HG03565 (cell line): ENCODE measurements at regions not wholly inside any gene's neighbourhood (a gene's known extent, or its start where the extent isn't known, plus 50 kb on each side); places are given as distances from the start of the nearest gene placed in this dataset.
"Not testable (repeated sequence)": the region's sequence is repeated elsewhere in the genome, so short reads cannot be mapped to it uniquely, and the experiment has no call there.

Source experiments
- ATAC-seq: cut with Tn5 transposase; IDR thresholded peaks from one replicate; pipeline ENCODE4 v1.9.1; 2021; ENCODE audit warnings: mild to moderate bottlenecking, moderate library complexity; ENCODE audit not compliant: unreplicated experiment

DNA sequence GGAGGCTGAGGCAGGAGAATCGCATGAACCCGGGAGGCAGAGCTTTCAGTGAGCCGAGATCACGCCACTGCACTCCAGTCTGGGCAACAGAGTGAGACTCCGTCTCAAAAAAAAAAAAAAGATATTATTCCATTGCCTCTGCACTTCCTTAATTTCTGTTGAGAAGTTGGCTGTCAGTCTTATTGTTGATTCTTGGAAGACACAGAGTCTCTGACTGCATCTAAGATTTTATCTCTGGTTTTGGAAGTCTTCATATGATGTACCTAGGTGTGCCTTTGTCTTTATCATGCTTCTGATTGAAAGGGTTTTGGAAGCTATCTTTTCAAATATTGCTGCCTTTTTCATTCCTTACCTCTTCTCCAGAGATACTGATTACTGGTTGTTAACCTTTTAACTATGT, 160.4 kb downstream of the NPIPB11 start:
- ATAC-seq = not testable (repeated sequence)

DNA sequence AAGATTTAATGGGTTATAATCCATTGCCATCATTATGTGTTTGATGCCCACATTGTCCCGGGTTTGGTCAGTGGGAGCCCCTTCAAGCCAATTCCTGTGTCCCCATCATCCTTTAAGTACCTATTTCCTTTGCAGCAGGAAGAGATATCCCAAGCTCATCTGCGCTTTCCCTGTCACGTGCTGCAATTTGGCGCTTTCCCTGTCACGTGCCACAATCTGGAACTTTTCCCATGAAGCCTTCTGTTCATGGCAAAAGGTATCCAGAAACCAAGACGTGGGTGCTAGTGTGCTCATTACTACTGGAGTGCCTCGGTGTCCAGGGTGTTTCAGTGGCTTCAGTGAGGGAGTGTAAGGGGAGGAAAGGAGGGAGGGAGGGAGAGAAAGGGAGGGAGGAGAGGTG, 168.5 kb downstream of the NPIPB11 start:
- ATAC-seq = no peak

DNA sequence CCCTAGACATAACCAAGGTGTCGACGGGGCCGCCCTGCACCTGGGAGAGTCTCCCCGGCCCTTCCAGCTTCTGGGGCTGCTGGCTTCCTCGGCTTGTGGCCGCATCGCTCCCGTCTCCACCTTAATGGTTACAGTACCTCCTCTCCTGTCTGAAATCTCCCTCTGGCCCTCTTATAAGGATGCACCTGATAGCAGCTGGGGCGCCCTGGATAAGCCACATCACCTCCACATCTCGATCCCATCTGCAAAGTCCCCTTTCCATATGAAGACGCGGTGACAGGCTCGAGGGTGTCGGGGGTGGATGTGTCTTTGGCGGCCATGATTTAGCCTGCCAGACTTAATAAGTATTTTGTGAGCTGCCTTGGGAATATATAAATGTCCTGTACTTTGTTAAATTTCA, 169.0 kb downstream of the NPIPB11 start:
- ATAC-seq = not testable (repeated sequence)

DNA sequence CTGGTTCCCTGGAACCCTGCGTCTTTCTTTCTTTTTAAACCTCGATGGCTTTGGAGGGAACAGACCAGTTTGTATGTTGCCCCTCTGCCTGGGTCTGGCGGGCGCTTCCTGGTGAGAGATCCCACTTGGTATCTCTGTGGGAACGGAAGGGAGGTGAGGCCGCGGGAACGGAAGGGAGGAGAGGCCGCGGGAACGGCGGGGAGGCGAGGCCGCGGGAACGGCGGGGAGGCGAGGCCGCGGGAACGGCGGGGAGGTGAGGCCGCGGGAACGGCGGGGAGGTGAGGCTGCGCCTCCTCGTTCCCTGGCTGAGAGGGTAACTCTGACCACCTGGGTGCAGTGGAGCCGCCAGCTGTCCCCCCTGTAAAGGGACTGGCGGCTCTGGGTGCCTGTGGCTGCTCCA, 169.5 kb downstream of the NPIPB11 start:
- ATAC-seq = not testable (repeated sequence)

DNA sequence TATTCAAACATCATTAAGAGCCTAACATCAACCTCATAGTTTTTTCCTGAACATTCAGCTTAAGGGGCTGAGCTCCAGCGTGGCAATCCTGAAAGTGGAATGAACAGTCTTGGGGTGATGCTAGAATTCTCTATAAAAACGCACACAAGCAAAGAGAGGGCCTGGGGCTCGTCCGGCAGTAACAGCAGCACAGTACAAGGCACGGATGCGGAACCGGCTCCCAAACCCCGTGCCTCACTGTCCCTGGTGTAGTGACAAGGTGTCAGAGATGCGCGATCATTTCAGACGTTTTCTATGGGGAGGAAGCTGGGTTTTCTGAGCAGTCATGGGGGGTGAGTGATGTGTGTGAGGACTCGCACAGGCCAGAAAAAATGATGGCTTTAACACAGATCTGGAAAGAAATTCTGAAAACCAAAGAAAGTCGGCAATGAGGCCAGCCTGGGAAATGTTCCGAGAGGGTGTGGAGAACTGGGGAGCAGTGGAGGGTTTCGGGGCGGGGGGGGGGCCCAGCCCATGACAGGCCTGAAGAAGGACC, 170.6 kb downstream of the NPIPB11 start:
- not testable (repeated sequence) for ATAC-seq

DNA sequence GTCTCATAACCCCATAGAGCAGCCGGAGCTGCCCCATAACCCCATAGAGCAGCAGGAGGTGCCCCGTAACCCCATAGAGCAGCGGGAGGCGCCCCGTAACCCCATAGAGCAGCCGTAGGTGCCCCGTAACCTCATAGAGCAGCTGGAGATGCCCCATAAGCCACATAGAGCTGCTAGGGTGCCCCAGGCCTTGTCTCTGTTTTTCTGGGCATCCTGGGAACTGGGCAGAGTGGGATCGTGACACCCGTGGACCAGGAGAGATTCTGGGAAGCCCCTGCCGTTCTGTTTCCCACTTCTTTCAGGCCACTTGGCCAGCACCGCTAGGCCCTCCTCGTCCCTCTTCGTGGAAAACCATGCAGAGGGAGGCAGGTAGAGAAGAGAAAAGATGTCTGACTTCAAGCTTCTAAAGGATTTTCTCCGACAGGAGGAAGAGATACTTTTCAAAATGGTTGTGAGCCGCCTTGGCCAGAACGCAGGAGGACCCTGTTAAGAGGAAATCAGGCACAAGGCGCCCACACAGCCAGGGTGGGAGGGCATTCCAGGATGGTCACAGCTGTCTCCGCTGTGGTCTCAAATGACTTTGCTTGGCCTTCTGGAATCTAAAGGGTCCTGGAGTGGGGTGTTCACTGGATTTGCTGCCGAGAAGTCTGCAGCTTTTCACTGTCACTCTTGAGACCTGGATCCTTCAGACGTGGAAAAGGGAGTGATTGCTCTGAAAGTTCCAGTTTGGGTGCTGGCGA, 171.8 kb downstream of the NPIPB11 start:
- not testable (repeated sequence) for ATAC-seq

GRCh38 chr16:29233705-29234404, 172.7 kb downstream of the NPIPB11 start:
- ATAC-seq = not testable (repeated sequence)

GRCh38 chr16:29232811-29233704, 173.5 kb downstream of the NPIPB11 start:
- ATAC-seq = no peak

DNA sequence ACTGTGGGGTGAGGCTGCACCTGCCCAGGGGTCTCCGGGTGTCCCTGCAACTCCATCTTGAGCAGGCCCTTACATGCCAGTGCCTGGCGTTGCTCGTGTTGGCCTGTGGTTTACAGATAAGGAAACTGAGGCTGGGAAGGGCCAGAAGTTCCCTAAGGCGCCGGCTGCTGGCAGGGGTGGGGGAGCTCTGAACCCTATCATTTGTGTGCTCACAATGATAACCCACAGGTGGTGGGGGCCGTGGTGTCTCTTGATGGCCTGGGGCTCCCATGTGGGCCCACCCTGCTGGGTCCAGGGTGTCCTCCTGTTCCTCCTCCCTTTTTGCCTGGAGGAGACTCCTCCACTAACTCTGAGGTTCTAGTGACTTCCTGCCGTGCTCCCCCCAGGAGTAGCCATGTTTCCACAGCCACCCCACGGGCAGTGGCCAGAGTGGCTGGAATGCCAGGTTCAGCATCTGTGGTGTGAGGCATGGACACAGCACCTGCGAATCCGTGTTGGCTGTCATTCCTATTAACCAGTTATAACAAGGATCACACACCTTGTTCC, 174.3 kb downstream of the NPIPB11 start:
- not testable (repeated sequence) for ATAC-seq

- no peak for ATAC-seq
These were observed 175.3 kb downstream of the NPIPB11 start for GRCh38 chr16:29231244-29231643.

DNA sequence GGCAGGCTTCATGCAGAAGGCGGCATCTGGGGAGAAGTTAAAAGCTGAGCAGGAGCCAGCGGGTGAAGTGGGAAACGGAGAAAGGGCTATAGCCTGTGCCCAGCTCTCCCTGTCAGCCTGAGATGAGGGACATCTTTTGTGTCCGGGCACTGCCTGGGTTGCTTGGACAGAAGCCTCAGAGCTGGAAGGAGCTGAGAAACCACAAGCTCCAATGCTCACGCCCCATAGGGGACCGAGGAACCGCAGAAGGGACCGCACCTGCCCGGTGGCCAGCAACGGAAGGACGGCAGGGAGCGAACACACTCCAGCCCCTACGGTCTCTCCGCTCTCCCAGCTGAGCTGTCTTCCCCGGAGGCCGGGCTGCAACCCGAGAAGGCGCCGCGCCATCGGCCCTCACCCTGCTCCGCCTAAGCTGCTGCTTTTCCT, 175.8 kb downstream of the NPIPB11 start:
- no peak for ATAC-seq

DNA sequence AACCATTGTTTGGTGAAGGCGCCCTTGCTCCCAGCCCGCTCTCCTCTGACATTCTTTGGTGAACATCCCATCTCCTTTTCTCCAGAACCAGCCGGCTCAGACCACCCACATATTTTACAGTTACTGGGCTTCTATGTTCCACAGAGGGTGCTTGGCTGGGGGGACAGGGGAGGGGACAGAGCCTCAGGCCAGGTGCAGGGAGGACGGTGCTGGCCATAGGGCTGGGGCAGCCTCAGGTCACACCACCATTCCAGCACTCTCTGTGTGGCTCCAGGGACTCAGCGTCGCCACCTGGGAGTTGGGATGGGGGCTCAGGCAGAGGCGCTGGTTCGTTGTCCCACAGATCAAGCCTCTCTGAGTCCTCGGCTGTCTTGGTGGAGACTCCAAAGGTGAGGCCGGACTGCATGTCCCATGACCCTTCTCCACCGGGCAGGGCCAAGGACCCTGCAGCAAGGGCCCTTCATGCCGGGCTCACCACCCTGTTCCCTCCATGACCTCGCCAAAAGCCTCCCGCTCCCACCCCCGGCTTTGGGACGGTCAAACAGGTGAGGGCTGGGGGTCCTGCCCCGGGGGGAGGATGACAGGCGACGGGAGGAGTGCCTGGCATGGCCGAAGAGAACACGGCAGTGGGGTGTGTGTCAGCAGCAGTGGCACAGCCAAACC, 176.4 kb downstream of the NPIPB11 start:
- ATAC-seq = not testable (repeated sequence)

- ATAC-seq = not testable (repeated sequence)
These were observed 176.9 kb downstream of the NPIPB11 start for GRCh38 chr16:29229616-29230005.

GRCh38 chr16:29228664-29229611, 177.6 kb downstream of the NPIPB11 start:
- ATAC-seq = not testable (repeated sequence)

- ATAC-seq = peak; percentile 71
These were observed 178.5 kb downstream of the NPIPB11 start for GRCh38 chr16:29227751-29228663.

- no peak for ATAC-seq
These were observed 179.7 kb downstream of the NPIPB11 start for GRCh38 chr16:29226782-29227181.

- not testable (repeated sequence) for ATAC-seq
These were observed 181.8 kb downstream of the NPIPB11 start for GRCh38 chr16:29224675-29225074.

- ATAC-seq = not testable (repeated sequence)
These were observed 183.9 kb downstream of the NPIPB11 start for GRCh38 chr16:29222615-29223014.
